Mammary epithelial cell (primary cell): ENCODE measurements at regions not wholly inside any gene's neighbourhood (a gene's known extent, or its start where the extent isn't known, plus 50 kb on each side); places are given as distances from the start of the nearest gene placed in this dataset.

ENCODE experiments used
- CTCF ChIP-seq, 2 donors: IDR thresholded peaks in 1 of 2; conservative IDR thresholded peaks in 1 of 2; 2 replicates each; pipeline ENCODE4 v1.5.1; 2011 to 2012; ENCODE audit warnings: inconsistent platforms in 2 of 2, low read length in 2 of 2, mild to moderate bottlenecking in 2 of 2, control low read depth in 1 of 2, low read depth in 1 of 2; ENCODE audit not compliant: insufficient read depth in 1 of 2; ENCODE audit errors: extremely low read depth in 1 of 2
- EZH2 ChIP-seq: IDR thresholded peaks from 2 replicates; pipeline ENCODE4 v1.6.1; 2012; ENCODE audit warnings: low read length, inconsistent platforms, borderline replicate concordance

DNA sequence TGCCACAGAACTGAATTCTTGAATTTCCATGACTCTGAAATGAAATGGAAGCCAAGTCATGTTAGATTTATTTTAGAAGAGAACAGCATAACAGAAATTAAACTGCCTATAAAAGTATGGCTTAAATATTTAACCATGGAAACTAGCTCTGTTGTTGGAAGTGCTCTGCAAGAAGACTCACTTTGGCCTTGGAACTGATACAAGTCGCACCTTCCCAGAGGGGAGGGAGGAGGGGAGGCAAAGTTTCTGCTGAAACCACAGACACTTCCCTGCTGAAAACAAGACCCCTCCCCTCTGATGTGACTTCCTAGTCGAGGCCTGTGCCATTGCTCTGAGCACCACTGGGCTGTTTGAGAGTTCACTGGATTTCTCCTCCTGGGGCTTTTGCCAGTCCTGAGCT, 72.1 kb downstream of the OR13A1 start:
- TF ChIP-seq CTCF (conservative IDR thresholded peaks at IDR 0.05 in 1 of 2, IDR thresholded peaks at IDR 0.05 in 1 of 2; ENCODE audit: extremely low read depth in 1 of 2, insufficient read depth in 1 of 2, low read depth in 1 of 2, low read length in 2 of 2) (no peak), EZH2 (no peak)
